ENCODE measurements at regions not wholly inside any gene's neighbourhood (a gene's known extent, or its start where the extent isn't known, plus 50 kb on each side); places are given as distances from the start of the nearest gene placed in this dataset.

GRCh38 chr4:111678908-111679307 is 466.3 kb upstream of the FAM241A start:
- DNase-seq (ENCODE audit: low read depth) = no peak
- no peak overlapping the region for H3K4me3 ChIP-seq (ENCODE audit: low read depth, low read length)
- TF ChIP-seq CTCF (conservative IDR thresholded peaks at IDR 0.05; ENCODE audit: low read depth, low read length) = no peak

GRCh38 chr4:111681270-111681669 is 464.0 kb upstream of the FAM241A start:
- no peak for DNase-seq (ENCODE audit: low read depth)
- H3K4me3 ChIP-seq (ENCODE audit: low read depth, low read length) = no peak overlapping the region
- no peak for TF ChIP-seq CTCF (conservative IDR thresholded peaks at IDR 0.05; ENCODE audit: low read depth, low read length)

- TF ChIP-seq CTCF (conservative IDR thresholded peaks at IDR 0.05; ENCODE audit: low read depth, low read length) = no peak
- no peak for DNase-seq (ENCODE audit: low read depth)
- H3K4me3 ChIP-seq (ENCODE audit: low read depth, low read length) = no peak overlapping the region
These were observed 463.5 kb upstream of the FAM241A start for GRCh38 chr4:111681751-111682150.

- no peak overlapping the region for H3K4me3 ChIP-seq (ENCODE audit: low read depth, low read length)
- no peak for DNase-seq (ENCODE audit: low read depth)
- no peak for TF ChIP-seq CTCF (conservative IDR thresholded peaks at IDR 0.05; ENCODE audit: low read depth, low read length)
These were observed 460.0 kb upstream of the FAM241A start for GRCh38 chr4:111685205-111685604.

- no peak overlapping the region for H3K4me3 ChIP-seq (ENCODE audit: low read depth, low read length)
- no peak for TF ChIP-seq CTCF (conservative IDR thresholded peaks at IDR 0.05; ENCODE audit: low read depth, low read length)
- DNase-seq (ENCODE audit: low read depth) = peak; percentile 47
These were observed 456.0 kb upstream of the FAM241A start for GRCh38 chr4:111689214-111689613.

GRCh38 chr4:111689731-111690130 is 455.5 kb upstream of the FAM241A start:
- H3K4me3 ChIP-seq (ENCODE audit: low read depth, low read length) = no peak overlapping the region
- no peak for TF ChIP-seq CTCF (conservative IDR thresholded peaks at IDR 0.05; ENCODE audit: low read depth, low read length)
- DNase-seq (ENCODE audit: low read depth) = peak; percentile 1

GRCh38 chr4:111693758-111694157 is 451.5 kb upstream of the FAM241A start:
- no peak overlapping the region for H3K4me3 ChIP-seq (ENCODE audit: low read depth, low read length)
- TF ChIP-seq CTCF (conservative IDR thresholded peaks at IDR 0.05; ENCODE audit: low read depth, low read length) = no peak
- DNase-seq (ENCODE audit: low read depth) = no peak
